Effector CD4-positive, alpha-beta T cell (primary cell): ENCODE measurements at regions not wholly inside any gene's neighbourhood (a gene's known extent, or its start where the extent isn't known, plus 50 kb on each side); places are given as distances from the start of the nearest gene placed in this dataset.

Experiments
- DNase-seq: peaks from one replicate; pipeline ENCODE4 v3.0.0-alpha.2; 2020

- DNase-seq, result no peak
Observed at GRCh38 chr4:38347251-38347650, 316.7 kb upstream of the KLF3 start.

- DNase-seq, result no peak
Observed at GRCh38 chr4:38354421-38354820, 309.6 kb upstream of the KLF3 start.

- DNase-seq, result no peak
Observed at GRCh38 chr4:38354872-38355271, 309.1 kb upstream of the KLF3 start.

GRCh38 chr4:38356686-38357085 is 307.3 kb upstream of the KLF3 start:
- no peak for DNase-seq

DNA sequence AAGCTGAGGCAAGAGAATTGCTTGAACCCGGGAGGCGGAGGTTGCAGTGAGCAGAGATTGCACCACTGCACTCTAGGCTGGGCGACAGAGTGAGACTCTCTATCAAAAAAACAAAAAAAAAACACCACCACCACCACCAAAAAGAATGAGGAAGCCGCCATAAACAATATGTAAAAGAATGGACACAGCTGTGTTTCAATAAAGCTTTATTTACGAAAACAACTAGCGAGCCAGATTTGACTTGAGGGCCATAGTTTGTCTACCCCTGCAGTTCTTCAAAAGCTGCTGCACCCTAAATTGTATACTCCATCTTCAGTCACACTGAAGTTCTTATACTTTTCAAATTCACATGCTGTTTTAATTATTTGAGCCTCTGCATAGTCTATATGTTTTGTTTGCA is 306.5 kb upstream of the KLF3 start:
- no peak for DNase-seq

GRCh38 chr4:38359113-38359512 is 304.9 kb upstream of the KLF3 start:
- no peak for DNase-seq

- no peak for DNase-seq
Observed at GRCh38 chr4:38360201-38360600, 303.8 kb upstream of the KLF3 start.

GRCh38 chr4:38364383-38364963 is 299.5 kb upstream of the KLF3 start:
- no peak for DNase-seq

- no peak for DNase-seq
Observed at GRCh38 chr4:38365261-38365660, 298.7 kb upstream of the KLF3 start.

DNA sequence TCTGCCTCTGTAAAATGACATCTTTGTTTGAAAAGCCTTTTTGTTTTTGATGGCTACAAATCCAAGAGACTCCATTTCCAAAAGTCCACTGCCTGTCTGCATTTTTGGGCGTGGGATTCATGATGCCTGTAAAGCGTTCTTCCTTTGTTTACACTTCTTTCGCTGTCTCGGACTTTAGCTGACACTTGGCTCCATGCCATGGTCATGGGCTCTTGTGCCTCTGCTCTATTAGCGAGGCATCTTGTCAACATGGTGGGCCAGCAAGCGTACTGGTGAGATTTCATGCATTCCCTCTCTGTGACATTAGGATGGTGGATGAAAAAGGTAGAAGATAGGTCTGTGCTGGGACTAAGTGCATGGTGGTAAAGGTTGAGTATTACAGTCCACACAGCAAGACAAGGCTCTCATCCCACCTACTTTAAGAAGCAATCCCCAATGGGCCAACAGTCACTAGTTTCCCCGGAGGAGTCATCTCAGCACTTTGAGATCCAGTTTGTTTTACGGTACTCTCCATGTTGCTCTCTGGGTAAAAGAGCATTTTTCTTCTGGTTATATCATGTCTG is 298.2 kb upstream of the KLF3 start:
- DNase-seq, result no peak

- no peak for DNase-seq
Observed at GRCh38 chr4:38366456-38366855, 297.5 kb upstream of the KLF3 start.

DNA sequence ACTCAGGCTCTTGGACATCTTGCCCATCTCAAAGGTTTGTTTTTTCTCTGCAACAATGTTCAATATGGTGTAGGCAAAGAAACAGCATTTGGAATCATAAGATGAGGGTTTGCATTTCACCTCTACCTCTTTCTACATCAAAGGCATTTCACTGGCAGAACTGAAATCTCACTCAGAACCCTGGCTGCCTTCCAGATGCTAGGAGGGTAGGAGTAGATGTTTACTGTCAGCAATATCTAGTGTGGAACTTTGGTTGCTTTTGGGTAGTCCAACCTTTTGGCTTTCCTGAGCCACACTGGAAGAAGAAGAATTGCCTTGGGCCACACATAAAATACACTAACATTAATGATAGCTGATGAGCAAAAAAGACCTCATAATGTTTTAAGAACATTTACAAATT is 297.0 kb upstream of the KLF3 start:
- no peak for DNase-seq

DNA sequence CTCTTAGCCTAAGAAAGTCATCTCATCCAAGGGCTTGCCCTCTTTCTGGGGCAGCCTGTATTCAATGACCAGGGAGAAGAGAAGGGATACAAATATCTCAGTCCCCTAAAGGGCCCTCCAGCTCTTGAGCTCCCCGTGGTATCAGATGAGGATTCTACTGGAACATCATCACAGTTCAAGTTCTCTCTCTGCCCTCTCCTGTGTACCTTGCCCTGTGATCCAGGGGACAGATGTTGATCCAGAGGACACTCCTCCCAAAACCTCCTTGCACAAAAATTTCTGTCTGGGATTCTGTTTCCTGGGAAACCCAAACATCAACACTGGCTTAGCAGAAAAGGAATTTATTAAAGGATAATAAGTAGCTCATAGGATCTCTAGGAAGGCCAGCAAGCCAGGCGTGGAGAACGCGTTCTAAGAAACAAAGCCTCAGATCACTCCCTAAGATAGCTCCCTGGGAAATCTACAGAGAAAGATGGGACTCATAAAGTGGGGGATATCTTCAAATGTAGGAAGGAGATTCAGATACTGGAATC is 296.3 kb upstream of the KLF3 start:
- DNase-seq, result no peak

GRCh38 chr4:38368613-38369012 is 295.4 kb upstream of the KLF3 start:
- no peak for DNase-seq

- no peak for DNase-seq
Observed at GRCh38 chr4:38371391-38371851, 292.6 kb upstream of the KLF3 start.

DNA sequence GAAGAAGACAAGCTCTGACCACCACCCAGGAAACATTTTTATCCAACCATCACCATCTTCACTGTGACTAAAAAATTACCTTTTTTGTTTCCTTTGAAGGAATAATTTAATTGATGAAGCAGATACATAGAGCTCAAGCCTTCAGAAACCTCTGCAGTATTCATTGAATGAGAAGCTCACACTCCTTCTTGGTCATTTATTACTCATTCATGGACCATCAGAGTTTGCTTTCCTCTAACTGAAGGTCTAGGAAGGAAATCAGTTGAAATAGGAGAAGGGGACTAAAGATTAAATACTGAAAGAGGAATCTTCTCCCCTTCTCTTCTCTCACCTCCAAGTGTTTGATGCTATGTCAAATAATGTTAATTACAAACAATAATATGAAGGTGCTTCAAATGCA is 290.6 kb upstream of the KLF3 start:
- DNase-seq, result no peak

DNA sequence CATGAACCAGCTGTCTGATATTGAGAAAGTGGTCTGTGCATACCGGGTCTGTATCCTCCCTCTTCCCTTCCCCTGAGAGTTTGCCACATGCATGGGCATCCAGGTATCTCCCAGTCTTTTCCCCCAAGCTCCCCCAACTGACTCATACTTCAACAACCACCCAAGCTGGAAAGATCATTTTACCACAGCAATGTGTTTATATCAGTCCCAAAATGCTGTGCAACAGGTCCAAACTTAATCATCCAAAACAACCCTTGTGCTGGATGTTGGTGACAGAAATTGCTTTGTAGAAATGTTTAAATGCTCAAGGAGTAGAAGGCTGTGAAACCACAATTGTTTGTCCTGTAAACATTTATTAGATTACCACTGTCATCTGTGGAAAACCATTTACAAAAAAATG is 286.8 kb upstream of the KLF3 start:
- DNase-seq, result no peak

- no peak for DNase-seq
Observed at GRCh38 chr4:38378478-38378877, 285.5 kb upstream of the KLF3 start.

- no peak for DNase-seq
Observed at GRCh38 chr4:38381788-38382187, 282.2 kb upstream of the KLF3 start.

DNA sequence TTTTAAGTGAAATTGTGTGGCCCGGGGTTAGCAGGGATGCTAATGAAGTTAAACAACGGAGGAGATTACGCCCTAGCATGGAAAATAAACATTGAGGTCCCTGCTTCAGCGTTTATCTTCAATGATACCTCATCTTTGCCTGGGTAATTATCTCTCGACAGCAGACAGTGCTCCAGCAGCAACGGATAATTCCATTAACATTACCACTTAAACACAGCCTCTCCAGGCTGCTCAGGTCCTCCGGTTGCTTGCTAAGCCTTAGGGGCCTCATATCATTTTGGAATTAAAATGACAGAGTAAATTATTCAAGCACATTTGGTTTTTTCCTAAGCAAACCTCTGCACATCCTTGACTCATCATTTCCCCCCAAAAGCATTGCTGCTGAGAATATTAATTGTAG is 281.5 kb upstream of the KLF3 start:
- no peak for DNase-seq

DNA sequence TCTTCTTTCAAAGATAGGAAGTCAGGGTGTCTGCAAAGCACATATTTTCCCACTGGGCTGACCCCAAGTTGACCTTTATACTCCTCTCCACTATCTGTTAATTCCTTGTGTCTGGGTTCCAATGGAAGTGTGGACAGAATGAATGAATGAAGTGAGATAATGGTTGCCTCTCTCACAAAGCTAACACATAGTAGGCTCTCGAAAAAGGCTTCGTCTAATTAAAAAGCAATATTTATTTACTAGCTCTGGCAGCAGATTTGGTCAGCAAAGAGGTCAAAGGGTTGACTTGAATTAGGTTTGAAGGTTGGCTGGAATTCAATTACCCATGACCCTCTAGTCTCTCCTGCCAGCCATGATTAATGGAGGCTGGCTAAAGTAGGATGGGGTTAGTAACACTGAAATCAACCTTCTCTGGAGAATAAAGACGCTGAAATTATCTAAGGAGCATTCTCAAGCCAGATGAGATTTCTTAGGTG is 280.3 kb upstream of the KLF3 start:
- no peak for DNase-seq

GRCh38 chr4:38385093-38386004 is 278.6 kb upstream of the KLF3 start:
- no peak for DNase-seq

GRCh38 chr4:38386005-38386551 is 277.9 kb upstream of the KLF3 start:
- DNase-seq, result no peak
